HepG2 (cell line): ENCODE measurements at regions not wholly inside any gene's neighbourhood (a gene's known extent, or its start where the extent isn't known, plus 50 kb on each side); places are given as distances from the start of the nearest gene placed in this dataset.

Experiments used
- KDM2A ChIP-seq: sonication (generic); formaldehyde crosslinking; IDR thresholded peaks from 2 replicates; pipeline ENCODE4 v1.4.0; 2020; ENCODE audit warnings: low read depth, missing genetic modification reagents, borderline replicate concordance
- POLR2AphosphoS5 ChIP-seq: IDR thresholded peaks from 2 replicates; pipeline ENCODE4 v1.6.1; 2012; ENCODE audit warnings: low read depth, low read length
- ZNF138 ChIP-seq: sonication (generic); formaldehyde crosslinking; IDR thresholded peaks from 2 replicates; pipeline ENCODE4 v1.5.0; 2020; ENCODE audit warnings: mild to moderate bottlenecking, low read depth, missing genetic modification reagents

GRCh38 chr5:130289132-130290088, 385.1 kb downstream of the CHSY3 start:
- no peak for TF ChIP-seq KDM2A (CRISPR knock-in tag)
- no peak for TF ChIP-seq POLR2AphosphoS5
- TF ChIP-seq ZNF138 (CRISPR knock-in tag) = no peak
